GM23338 (cell line): ENCODE measurements at regions not wholly inside any gene's neighbourhood (a gene's known extent, or its start where the extent isn't known, plus 50 kb on each side); places are given as distances from the start of the nearest gene placed in this dataset.

Source experiments
- ATAC-seq: fragments of 200-7000 bp; cut with Tn5 transposase; 3 replicates; pipeline ENCODE4 v1.9.1; 2020
- DNase-seq: peaks from one replicate; pipeline ENCODE4 v3.0.0-alpha.2; 2015; ENCODE audit warnings: low spot score
- H2AFZ ChIP-seq: fragments of 200-600 bp; sonication (generic); 2 replicates; pipeline ENCODE4 v1.8.0; 2016; ENCODE audit warnings: antibody characterized with exemption, mild to moderate bottlenecking, moderate library complexity
- H3F3A ChIP-seq: fragments of 200-600 bp; sonication (generic); replicated peaks from 2 replicates; pipeline ENCODE4 v1.8.0; 2017; ENCODE audit warnings: antibody characterized with exemption, mixed run types, low read depth
- H3K27ac ChIP-seq: fragments of 200-600 bp; sonication (generic); 2 replicates; pipeline ENCODE4 v1.6.1; 2016; ENCODE audit warnings: low read depth
- H3K27me3 ChIP-seq: fragments of 200-600 bp; sonication (generic); 2 replicates; pipeline ENCODE4 v1.8.0; 2016; ENCODE audit warnings: mild to moderate bottlenecking, mixed run types, moderate library complexity; ENCODE audit not compliant: insufficient read depth
- H3K36me3 ChIP-seq: fragments of 200-600 bp; sonication (generic); 2 replicates; pipeline ENCODE4 v1.8.0; 2016; ENCODE audit warnings: mild to moderate bottlenecking; ENCODE audit not compliant: insufficient read depth
- H3K4me1 ChIP-seq: fragments of 200-600 bp; sonication (generic); 2 replicates; pipeline ENCODE4 v1.8.0; 2016; ENCODE audit warnings: mild to moderate bottlenecking, moderate library complexity; ENCODE audit not compliant: insufficient read depth
- H3K4me2 ChIP-seq: fragments of 200-600 bp; sonication (generic); 2 replicates; pipeline ENCODE4 v1.7.1; 2017; ENCODE audit warnings: mixed run types
- H3K4me3 ChIP-seq: fragments of 200-600 bp; sonication (generic); 2 replicates; pipeline ENCODE4 v1.6.1; 2016; ENCODE audit warnings: mixed run types
- H3K79me2 ChIP-seq: fragments of 200-600 bp; sonication (generic); replicated peaks from 2 replicates; pipeline ENCODE4 v1.8.0; 2017; ENCODE audit warnings: mild to moderate bottlenecking; ENCODE audit not compliant: insufficient read depth
- H3K9me2 ChIP-seq: fragments of 200-600 bp; sonication (generic); 2 replicates; pipeline ENCODE4 v1.8.0; 2017; ENCODE audit not compliant: insufficient read depth
- H4K20me1 ChIP-seq: fragments of 200-600 bp; sonication (generic); replicated peaks from 2 replicates; pipeline ENCODE4 v1.8.0; 2017; ENCODE audit warnings: mild to moderate bottlenecking; ENCODE audit not compliant: insufficient read depth
- H3K27ac Mint-ChIP-seq: 2 replicates; pipeline ENCODE4 v1.8.0; 2020; ENCODE audit warnings: inconsistent platforms, mild to moderate bottlenecking, moderate library complexity, mixed read lengths
- H3K27me3 Mint-ChIP-seq: 3 replicates; pipeline ENCODE4 v1.8.0; 2022; ENCODE audit warnings: low read depth, mild to moderate bottlenecking, moderate library complexity, mixed read lengths, inconsistent platforms; ENCODE audit not compliant: insufficient read depth, poor library complexity
- H3K36me3 Mint-ChIP-seq: 3 replicates; pipeline ENCODE4 v1.8.0; 2021; ENCODE audit warnings: low read depth, mild to moderate bottlenecking, inconsistent platforms, moderate library complexity, mixed read lengths
- H3K4me1 Mint-ChIP-seq: 3 replicates; pipeline ENCODE4 v1.8.0; 2020; ENCODE audit warnings: mild to moderate bottlenecking, inconsistent platforms, mixed read lengths
- H3K4me3 Mint-ChIP-seq: 3 replicates; pipeline ENCODE4 v1.8.0; 2021; ENCODE audit warnings: moderate library complexity, mild to moderate bottlenecking, inconsistent platforms, mixed read lengths
- H3K9me3 Mint-ChIP-seq: 3 replicates; pipeline ENCODE4 v1.8.0; 2020; ENCODE audit warnings: moderate library complexity, mild to moderate bottlenecking, inconsistent platforms, mixed read lengths
- EZH2phosphoT487 ChIP-seq: fragments of 200-600 bp; sonication (generic); IDR thresholded peaks from one replicate; pipeline ENCODE4 v1.8.1; 2018; ENCODE audit warnings: antibody characterized with exemption; ENCODE audit not compliant: unreplicated experiment
- JUNB ChIP-seq: IDR thresholded peaks from one replicate; pipeline ENCODE4 v1.6.1; 2016; ENCODE audit warnings: antibody characterized with exemption; ENCODE audit not compliant: unreplicated experiment
- NANOG ChIP-seq: IDR thresholded peaks from 2 replicates; pipeline ENCODE4 v1.6.1; 2016; ENCODE audit warnings: antibody characterized with exemption, borderline replicate concordance
- TF ChIP-seq, protein P1 (sequence below): fragments of 250-450 bp; sonication (Bioruptor Pico); IDR thresholded peaks from 2 replicates; pipeline ENCODE4 v1.5.0; 2020; ENCODE audit warnings: mild to moderate bottlenecking, moderate library complexity
- TF ChIP-seq, protein P2 (sequence below): IDR thresholded peaks from 2 replicates; pipeline ENCODE4 v1.6.1; 2016; ENCODE audit warnings: antibody characterized with exemption

DNA sequence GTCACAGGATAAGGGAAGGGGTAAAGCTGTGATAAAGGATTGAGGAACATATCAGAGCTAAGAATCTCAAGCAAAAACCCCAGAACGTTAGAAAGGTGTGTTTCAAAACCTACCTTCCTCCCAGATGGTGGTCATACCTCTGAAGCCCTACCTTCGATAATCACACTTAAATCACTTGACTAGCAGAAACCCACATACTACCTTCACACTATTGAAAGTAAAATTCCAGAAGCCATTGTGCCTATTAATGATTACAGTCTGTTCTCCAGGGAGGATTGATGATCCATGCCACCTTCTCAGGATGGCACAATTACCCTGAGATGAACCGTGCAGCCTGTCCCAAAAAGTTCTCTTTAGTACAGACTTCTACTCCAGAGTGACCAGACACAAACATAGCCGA is 72.3 kb upstream of the SOX4 start (continued):
- TF ChIP-seq, protein P1, sequence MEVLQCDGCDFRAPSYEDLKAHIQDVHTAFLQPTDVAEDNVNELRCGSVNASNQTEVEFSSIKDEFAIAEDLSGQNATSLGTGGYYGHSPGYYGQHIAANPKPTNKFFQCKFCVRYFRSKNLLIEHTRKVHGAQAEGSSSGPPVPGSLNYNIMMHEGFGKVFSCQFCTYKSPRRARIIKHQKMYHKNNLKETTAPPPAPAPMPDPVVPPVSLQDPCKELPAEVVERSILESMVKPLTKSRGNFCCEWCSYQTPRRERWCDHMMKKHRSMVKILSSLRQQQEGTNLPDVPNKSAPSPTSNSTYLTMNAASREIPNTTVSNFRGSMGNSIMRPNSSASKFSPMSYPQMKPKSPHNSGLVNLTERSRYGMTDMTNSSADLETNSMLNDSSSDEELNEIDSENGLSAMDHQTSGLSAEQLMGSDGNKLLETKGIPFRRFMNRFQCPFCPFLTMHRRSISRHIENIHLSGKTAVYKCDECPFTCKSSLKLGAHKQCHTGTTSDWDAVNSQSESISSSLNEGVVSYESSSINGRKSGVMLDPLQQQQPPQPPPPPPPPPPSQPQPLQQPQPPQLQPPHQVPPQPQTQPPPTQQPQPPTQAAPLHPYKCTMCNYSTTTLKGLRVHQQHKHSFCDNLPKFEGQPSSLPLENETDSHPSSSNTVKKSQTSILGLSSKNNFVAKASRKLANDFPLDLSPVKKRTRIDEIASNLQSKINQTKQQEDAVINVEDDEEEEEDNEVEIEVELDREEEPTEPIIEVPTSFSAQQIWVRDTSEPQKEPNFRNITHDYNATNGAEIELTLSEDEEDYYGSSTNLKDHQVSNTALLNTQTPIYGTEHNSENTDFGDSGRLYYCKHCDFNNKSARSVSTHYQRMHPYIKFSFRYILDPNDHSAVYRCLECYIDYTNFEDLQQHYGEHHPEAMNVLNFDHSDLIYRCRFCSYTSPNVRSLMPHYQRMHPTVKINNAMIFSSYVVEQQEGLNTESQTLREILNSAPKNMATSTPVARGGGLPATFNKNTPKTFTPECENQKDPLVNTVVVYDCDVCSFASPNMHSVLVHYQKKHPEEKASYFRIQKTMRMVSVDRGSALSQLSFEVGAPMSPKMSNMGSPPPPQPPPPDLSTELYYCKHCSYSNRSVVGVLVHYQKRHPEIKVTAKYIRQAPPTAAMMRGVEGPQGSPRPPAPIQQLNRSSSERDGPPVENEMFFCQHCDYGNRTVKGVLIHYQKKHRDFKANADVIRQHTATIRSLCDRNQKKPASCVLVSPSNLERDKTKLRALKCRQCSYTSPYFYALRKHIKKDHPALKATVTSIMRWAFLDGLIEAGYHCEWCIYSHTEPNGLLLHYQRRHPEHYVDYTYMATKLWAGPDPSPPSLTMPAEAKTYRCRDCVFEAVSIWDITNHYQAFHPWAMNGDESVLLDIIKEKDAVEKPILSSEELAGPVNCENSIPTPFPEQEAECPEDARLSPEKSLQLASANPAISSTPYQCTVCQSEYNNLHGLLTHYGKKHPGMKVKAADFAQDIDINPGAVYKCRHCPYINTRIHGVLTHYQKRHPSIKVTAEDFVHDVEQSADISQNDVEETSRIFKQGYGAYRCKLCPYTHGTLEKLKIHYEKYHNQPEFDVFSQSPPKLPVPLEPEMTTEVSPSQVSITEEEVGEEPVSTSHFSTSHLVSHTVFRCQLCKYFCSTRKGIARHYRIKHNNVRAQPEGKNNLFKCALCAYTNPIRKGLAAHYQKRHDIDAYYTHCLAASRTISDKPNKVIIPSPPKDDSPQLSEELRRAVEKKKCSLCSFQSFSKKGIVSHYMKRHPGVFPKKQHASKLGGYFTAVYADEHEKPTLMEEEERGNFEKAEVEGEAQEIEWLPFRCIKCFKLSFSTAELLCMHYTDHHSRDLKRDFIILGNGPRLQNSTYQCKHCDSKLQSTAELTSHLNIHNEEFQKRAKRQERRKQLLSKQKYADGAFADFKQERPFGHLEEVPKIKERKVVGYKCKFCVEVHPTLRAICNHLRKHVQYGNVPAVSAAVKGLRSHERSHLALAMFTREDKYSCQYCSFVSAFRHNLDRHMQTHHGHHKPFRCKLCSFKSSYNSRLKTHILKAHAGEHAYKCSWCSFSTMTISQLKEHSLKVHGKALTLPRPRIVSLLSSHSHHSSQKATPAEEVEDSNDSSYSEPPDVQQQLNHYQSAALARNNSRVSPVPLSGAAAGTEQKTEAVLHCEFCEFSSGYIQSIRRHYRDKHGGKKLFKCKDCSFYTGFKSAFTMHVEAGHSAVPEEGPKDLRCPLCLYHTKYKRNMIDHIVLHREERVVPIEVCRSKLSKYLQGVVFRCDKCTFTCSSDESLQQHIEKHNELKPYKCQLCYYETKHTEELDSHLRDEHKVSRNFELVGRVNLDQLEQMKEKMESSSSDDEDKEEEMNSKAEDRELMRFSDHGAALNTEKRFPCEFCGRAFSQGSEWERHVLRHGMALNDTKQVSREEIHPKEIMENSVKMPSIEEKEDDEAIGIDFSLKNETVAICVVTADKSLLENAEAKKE = no peak

DNA sequence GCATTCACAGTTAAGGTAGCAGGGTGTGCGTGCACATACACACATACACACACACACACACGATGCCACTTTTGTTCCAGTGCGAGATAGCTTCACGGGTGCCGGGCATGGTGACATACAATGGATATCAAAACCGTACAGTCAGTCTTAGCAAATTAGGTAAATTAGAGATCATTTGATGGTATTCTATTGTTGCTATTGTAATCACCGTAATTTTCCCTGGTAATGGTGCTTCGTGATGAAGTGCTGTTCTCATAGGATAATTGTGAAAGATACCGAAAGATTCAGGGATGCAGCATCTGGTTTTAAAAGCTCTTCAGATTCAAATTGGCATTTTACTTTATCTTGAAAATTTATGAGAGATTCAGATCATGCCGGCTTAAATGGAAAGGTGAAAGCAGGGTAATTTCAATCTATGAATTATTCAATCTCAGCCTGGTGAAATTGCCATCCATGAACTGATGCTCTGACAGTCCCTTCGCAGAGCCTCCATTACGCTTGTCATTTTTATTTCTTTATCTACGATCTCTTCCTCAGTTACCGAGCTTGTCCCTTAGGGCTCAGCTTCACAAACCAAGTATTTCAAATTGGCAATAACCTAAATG is 71.3 kb upstream of the SOX4 start:
- Histone ChIP-seq H3K4me1 (peaks cover 19% of the 10 kb centered on the region), H3F3A (no peaks in the 10 kb centered on the region), H3K9me2 (no peaks in the 10 kb centered on the region), H3K4me3 (no peak overlapping the region), H3K79me2 (no peaks in the 10 kb centered on the region), H3K27me3 (no peaks in the 10 kb centered on the region), H2AFZ (no peak overlapping the region), H3K4me2 (no peak overlapping the region), H3K36me3 (no peaks in the 10 kb centered on the region), H4K20me1 (no peaks in the 10 kb centered on the region), H3K27ac (no peak overlapping the region)
- H3K9me3 Mint-ChIP-seq = no peaks in the 10 kb centered on the region
- no peak for DNase-seq
- no peaks in the 10 kb centered on the region for H3K36me3 Mint-ChIP-seq
- no peak for ATAC-seq
- TF ChIP-seq JUNB = no peak
- no peak for TF ChIP-seq NANOG
- TF ChIP-seq, protein P2, sequence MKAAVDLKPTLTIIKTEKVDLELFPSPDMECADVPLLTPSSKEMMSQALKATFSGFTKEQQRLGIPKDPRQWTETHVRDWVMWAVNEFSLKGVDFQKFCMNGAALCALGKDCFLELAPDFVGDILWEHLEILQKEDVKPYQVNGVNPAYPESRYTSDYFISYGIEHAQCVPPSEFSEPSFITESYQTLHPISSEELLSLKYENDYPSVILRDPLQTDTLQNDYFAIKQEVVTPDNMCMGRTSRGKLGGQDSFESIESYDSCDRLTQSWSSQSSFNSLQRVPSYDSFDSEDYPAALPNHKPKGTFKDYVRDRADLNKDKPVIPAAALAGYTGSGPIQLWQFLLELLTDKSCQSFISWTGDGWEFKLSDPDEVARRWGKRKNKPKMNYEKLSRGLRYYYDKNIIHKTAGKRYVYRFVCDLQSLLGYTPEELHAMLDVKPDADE = no peak
- no peak for TF ChIP-seq EZH2phosphoT487
- TF ChIP-seq, protein P1 = no peak
- H3K27ac Mint-ChIP-seq = no peak overlapping the region
- H3K27me3 Mint-ChIP-seq = peaks cover 5% of the 10 kb centered on the region
- H3K4me3 Mint-ChIP-seq = no peak overlapping the region
- H3K4me1 Mint-ChIP-seq = peaks cover 23% of the 10 kb centered on the region; the same call in 2 of the 3 replicates
